ENCODE measurements at regions not wholly inside any gene's neighbourhood (a gene's known extent, or its start where the extent isn't known, plus 50 kb on each side); places are given as distances from the start of the nearest gene placed in this dataset.

DNA sequence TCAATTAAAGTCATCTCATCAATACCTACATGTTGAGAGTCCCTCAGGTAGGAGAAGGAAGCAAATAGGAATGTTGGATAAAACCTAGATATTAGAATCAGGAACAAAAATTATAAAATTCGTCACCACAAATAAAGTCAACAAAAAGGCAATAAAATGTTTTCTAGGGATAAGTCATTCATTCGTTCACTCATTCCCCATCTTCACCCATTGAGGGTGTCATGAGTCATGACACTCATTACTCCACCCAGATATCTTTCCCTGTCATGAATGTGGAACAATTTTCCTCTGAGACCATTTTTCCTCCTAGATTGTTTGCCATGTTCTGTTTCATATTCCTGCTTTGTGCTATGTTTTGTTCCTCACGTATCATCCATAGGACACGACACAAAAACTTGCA is 50.9 kb upstream of the OLIG3 start:
- TF ChIP-seq ESRRG (CRISPR knock-in tag; IDR thresholded peaks at IDR 0.05) = no peak
- no peak for ATAC-seq

GRCh38 chr6:137547186-137547585 is 53.0 kb upstream of the OLIG3 start:
- TF ChIP-seq ZFP30 (CRISPR knock-in tag; IDR thresholded peaks at IDR 0.05) = no peak
- TF ChIP-seq ZNF8 (CRISPR knock-in tag; IDR thresholded peaks at IDR 0.05) = no peak
- no peak for TF ChIP-seq RARB (CRISPR knock-in tag; IDR thresholded peaks at IDR 0.05)
- TF ChIP-seq CSDC2 (CRISPR knock-in tag; IDR thresholded peaks at IDR 0.05) = no peak
- TF ChIP-seq, protein P1, sequence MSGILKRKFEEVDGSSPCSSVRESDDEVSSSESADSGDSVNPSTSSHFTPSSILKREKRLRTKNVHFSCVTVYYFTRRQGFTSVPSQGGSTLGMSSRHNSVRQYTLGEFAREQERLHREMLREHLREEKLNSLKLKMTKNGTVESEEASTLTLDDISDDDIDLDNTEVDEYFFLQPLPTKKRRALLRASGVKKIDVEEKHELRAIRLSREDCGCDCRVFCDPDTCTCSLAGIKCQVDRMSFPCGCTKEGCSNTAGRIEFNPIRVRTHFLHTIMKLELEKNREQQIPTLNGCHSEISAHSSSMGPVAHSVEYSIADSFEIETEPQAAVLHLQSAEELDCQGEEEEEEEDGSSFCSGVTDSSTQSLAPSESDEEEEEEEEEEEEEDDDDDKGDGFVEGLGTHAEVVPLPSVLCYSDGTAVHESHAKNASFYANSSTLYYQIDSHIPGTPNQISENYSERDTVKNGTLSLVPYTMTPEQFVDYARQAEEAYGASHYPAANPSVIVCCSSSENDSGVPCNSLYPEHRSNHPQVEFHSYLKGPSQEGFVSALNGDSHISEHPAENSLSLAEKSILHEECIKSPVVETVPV (CRISPR knock-in tag; IDR thresholded peaks at IDR 0.05) = no peak
- TF ChIP-seq ARNTL (CRISPR knock-in tag; IDR thresholded peaks at IDR 0.05; ENCODE audit: borderline replicate concordance, low read depth) = no peak
- TF ChIP-seq, protein P2, sequence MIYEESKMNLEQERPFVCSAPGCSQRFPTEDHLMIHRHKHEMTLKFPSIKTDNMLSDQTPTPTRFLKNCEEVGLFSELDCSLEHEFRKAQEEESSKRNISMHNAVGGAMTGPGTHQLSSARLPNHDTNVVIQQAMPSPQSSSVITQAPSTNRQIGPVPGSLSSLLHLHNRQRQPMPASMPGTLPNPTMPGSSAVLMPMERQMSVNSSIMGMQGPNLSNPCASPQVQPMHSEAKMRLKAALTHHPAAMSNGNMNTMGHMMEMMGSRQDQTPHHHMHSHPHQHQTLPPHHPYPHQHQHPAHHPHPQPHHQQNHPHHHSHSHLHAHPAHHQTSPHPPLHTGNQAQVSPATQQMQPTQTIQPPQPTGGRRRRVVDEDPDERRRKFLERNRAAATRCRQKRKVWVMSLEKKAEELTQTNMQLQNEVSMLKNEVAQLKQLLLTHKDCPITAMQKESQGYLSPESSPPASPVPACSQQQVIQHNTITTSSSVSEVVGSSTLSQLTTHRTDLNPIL (CRISPR knock-in tag; IDR thresholded peaks at IDR 0.05; ENCODE audit: low read depth) = no peak
- TF ChIP-seq ZC3H10 (CRISPR knock-in tag; IDR thresholded peaks at IDR 0.05) = no peak
- TF ChIP-seq ZNF565 (CRISPR knock-in tag; conservative IDR thresholded peaks at IDR 0.05; ENCODE audit: low read depth) = no peak
- TF ChIP-seq GLIS3 (CRISPR knock-in tag; IDR thresholded peaks at IDR 0.05) = no peak
- TF ChIP-seq SNAI2 (CRISPR knock-in tag; IDR thresholded peaks at IDR 0.05) = no peak
- no peak for TF ChIP-seq OSR1 (CRISPR knock-in tag; IDR thresholded peaks at IDR 0.05)
- no peak for TF ChIP-seq ISL1 (CRISPR knock-in tag; IDR thresholded peaks at IDR 0.05)
- no peak for TF ChIP-seq ZFP3 (CRISPR knock-in tag; IDR thresholded peaks at IDR 0.05)
- no peak for ATAC-seq

- TF ChIP-seq ISL1 (CRISPR knock-in tag; IDR thresholded peaks at IDR 0.05) = no peak
- no peak for TF ChIP-seq GLIS3 (CRISPR knock-in tag; IDR thresholded peaks at IDR 0.05)
- TF ChIP-seq OSR1 (CRISPR knock-in tag; IDR thresholded peaks at IDR 0.05) = no peak
- TF ChIP-seq ZNF8 (CRISPR knock-in tag; IDR thresholded peaks at IDR 0.05) = no peak
- TF ChIP-seq ZNF565 (CRISPR knock-in tag; conservative IDR thresholded peaks at IDR 0.05; ENCODE audit: low read depth) = no peak
- no peak for TF ChIP-seq ZNF70 (CRISPR knock-in tag; IDR thresholded peaks at IDR 0.05)
- TF ChIP-seq, protein P3, sequence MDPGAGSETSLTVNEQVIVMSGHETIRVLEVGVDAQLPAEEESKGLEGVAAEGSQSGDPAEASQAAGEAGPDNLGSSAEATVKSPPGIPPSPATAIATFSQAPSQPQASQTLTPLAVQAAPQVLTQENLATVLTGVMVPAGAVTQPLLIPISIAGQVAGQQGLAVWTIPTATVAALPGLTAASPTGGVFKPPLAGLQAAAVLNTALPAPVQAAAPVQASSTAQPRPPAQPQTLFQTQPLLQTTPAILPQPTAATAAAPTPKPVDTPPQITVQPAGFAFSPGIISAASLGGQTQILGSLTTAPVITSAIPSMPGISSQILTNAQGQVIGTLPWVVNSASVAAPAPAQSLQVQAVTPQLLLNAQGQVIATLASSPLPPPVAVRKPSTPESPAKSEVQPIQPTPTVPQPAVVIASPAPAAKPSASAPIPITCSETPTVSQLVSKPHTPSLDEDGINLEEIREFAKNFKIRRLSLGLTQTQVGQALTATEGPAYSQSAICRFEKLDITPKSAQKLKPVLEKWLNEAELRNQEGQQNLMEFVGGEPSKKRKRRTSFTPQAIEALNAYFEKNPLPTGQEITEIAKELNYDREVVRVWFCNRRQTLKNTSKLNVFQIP (CRISPR knock-in tag; IDR thresholded peaks at IDR 0.05; ENCODE audit: borderline replicate concordance, low read depth) = no peak
- TF ChIP-seq ZFP30 (CRISPR knock-in tag; IDR thresholded peaks at IDR 0.05) = no peak
- TF ChIP-seq ESRRG (CRISPR knock-in tag; IDR thresholded peaks at IDR 0.05) = no peak
- TF ChIP-seq, protein P2 (CRISPR knock-in tag; IDR thresholded peaks at IDR 0.05; ENCODE audit: low read depth) = no peak
- TF ChIP-seq BACH2 (CRISPR knock-in tag; IDR thresholded peaks at IDR 0.05; ENCODE audit: borderline replicate concordance) = no peak
- TF ChIP-seq ZC3H10 (CRISPR knock-in tag; IDR thresholded peaks at IDR 0.05) = no peak
- TF ChIP-seq, protein P1 (CRISPR knock-in tag; IDR thresholded peaks at IDR 0.05) = no peak
- no peak for TF ChIP-seq PATZ1 (CRISPR knock-in tag; IDR thresholded peaks at IDR 0.05; ENCODE audit: borderline replicate concordance)
- TF ChIP-seq RARB (CRISPR knock-in tag; IDR thresholded peaks at IDR 0.05) = no peak
- TF ChIP-seq, protein P4, sequence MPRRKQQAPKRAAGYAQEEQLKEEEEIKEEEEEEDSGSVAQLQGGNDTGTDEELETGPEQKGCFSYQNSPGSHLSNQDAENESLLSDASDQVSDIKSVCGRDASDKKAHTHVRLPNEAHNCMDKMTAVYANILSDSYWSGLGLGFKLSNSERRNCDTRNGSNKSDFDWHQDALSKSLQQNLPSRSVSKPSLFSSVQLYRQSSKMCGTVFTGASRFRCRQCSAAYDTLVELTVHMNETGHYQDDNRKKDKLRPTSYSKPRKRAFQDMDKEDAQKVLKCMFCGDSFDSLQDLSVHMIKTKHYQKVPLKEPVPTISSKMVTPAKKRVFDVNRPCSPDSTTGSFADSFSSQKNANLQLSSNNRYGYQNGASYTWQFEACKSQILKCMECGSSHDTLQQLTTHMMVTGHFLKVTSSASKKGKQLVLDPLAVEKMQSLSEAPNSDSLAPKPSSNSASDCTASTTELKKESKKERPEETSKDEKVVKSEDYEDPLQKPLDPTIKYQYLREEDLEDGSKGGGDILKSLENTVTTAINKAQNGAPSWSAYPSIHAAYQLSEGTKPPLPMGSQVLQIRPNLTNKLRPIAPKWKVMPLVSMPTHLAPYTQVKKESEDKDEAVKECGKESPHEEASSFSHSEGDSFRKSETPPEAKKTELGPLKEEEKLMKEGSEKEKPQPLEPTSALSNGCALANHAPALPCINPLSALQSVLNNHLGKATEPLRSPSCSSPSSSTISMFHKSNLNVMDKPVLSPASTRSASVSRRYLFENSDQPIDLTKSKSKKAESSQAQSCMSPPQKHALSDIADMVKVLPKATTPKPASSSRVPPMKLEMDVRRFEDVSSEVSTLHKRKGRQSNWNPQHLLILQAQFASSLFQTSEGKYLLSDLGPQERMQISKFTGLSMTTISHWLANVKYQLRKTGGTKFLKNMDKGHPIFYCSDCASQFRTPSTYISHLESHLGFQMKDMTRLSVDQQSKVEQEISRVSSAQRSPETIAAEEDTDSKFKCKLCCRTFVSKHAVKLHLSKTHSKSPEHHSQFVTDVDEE (CRISPR knock-in tag; IDR thresholded peaks at IDR 0.05) = no peak
- no peak for TF ChIP-seq CSDC2 (CRISPR knock-in tag; IDR thresholded peaks at IDR 0.05)
- TF ChIP-seq SNAI2 (CRISPR knock-in tag; IDR thresholded peaks at IDR 0.05) = no peak
- no peak for TF ChIP-seq TCF4 (CRISPR knock-in tag; IDR thresholded peaks at IDR 0.05; ENCODE audit: borderline replicate concordance)
- no peak for ATAC-seq
Observed at GRCh38 chr6:137547601-137548000, 53.4 kb upstream of the OLIG3 start.
